ENCODE measurements at regions not wholly inside any gene's neighbourhood (a gene's known extent, or its start where the extent isn't known, plus 50 kb on each side); places are given as distances from the start of the nearest gene placed in this dataset.

DNA sequence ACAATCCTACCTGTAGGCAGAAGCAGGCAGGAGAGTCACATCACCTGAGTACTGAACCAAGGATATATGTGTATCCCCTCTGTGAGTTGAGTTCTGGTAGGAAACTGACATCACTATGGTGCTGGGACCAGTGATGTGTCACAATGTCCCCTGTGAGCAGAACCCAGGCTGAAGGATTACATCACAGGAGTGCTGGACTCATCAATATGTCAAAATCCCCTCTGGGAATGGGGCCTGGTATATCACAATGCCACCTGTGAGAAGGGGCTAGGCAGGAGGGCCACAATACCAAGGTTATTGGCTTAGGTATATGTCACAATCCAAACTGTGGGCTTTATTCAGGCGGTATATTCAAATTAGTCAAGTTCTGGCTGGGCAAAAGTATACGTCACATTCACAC lies 2098.3 kb downstream of the TP53TG3F start:
- Histone ChIP-seq H3K4me3 (no peak overlapping the region), H3K27ac (no peak overlapping the region), H3K4me1 (no peaks in the 10 kb centered on the region), H3K36me3 (no peaks in the 10 kb centered on the region), H3K27me3 (no peaks in the 10 kb centered on the region), H3K9me3 (peaks cover 0 to 3% (median 0%) of the 10 kb centered on the region in 4 donors)
- TF ChIP-seq EP300 (IDR thresholded peaks at IDR 0.05) (no peak), POLR2AphosphoS5 (IDR thresholded peaks at IDR 0.05) (no peak), POLR2A (IDR thresholded peaks at IDR 0.05) (no peak)
- TF ChIP-seq, protein P1, sequence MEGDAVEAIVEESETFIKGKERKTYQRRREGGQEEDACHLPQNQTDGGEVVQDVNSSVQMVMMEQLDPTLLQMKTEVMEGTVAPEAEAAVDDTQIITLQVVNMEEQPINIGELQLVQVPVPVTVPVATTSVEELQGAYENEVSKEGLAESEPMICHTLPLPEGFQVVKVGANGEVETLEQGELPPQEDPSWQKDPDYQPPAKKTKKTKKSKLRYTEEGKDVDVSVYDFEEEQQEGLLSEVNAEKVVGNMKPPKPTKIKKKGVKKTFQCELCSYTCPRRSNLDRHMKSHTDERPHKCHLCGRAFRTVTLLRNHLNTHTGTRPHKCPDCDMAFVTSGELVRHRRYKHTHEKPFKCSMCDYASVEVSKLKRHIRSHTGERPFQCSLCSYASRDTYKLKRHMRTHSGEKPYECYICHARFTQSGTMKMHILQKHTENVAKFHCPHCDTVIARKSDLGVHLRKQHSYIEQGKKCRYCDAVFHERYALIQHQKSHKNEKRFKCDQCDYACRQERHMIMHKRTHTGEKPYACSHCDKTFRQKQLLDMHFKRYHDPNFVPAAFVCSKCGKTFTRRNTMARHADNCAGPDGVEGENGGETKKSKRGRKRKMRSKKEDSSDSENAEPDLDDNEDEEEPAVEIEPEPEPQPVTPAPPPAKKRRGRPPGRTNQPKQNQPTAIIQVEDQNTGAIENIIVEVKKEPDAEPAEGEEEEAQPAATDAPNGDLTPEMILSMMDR (IDR thresholded peaks at IDR 0.05) = no peak
- no peak for DNase-seq
- WGBS, 2 donors = 58 to 71% methylated on average over 2 of the region's 2 CpGs
- ATAC-seq (ENCODE audit: low FRiP score in 2 of 2) = no peak

DNA sequence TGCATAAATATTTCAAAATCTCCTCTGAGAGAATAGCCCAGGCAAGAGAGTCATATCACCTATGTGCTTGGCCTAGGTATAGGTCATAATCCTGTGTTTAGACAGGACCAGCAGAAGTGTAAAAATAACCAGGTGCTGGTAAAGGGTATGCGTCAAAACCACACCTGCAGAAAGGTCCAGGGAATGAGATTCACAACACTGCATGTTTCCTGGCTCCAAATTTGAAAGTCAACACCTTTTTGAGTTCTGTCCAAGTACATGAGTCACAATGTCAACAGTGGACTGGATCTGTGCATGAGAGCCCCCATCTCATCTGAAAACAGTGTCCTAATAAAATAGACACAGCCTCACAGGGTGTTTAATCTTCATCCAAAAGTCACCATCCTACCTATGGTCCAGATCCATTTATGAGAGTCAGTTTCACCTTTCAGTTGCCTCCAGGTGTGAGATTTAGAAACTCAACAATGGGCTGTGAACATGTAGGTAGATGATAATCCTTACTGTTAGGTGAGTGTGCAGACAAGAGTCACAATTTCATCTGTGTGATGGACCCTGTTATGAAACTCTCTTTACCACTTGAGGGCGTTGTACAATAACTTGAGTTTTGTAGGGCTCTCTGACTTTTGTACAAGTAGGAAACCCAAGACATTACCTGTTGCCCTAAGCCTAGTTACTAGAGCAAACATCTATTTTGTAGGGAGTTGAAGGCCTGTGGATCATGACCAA lies 2100.7 kb downstream of the TP53TG3F start:
- H3K4me3 ChIP-seq = no peak overlapping the region
- no peaks in the 10 kb centered on the region for H3K36me3 ChIP-seq
- no peak overlapping the region for H3K27ac ChIP-seq
- no peak for TF ChIP-seq POLR2A (IDR thresholded peaks at IDR 0.05)
- TF ChIP-seq, protein P1 (IDR thresholded peaks at IDR 0.05) = no peak
- TF ChIP-seq EP300 (IDR thresholded peaks at IDR 0.05) = no peak
- TF ChIP-seq POLR2AphosphoS5 (IDR thresholded peaks at IDR 0.05) = no peak
- ATAC-seq (ENCODE audit: low FRiP score in 2 of 2) = no peak
- H3K27me3 ChIP-seq = no peaks in the 10 kb centered on the region
- no peak for DNase-seq
- H3K9me3 ChIP-seq = no peaks in the 10 kb centered on the region
- H3K4me1 ChIP-seq = no peaks in the 10 kb centered on the region
- WGBS, 2 donors = 55 to 61% methylated on average over 2 of the region's 2 CpGs

DNA sequence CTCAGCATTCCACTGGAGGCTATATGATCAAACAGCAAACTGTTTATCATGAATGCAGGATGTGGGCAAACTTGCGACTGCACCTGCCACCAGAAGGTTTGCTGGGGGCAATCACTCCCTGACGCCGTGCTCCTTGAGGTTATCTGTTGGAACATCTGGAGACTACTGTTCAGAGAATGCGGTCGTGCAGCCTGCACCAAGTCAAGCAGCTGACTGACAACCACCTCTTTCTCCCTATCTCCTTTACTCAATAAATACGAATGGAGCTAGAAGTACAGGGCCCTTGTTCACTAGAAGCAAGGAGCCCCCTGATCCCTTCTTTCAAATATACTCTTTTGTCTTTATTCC lies 2101.2 kb downstream of the TP53TG3F start:
- Histone ChIP-seq H3K36me3 (no peaks in the 10 kb centered on the region), H3K4me3 (no peak overlapping the region), H3K27ac (no peak overlapping the region), H3K27me3 (no peaks in the 10 kb centered on the region), H3K4me1 (no peaks in the 10 kb centered on the region), H3K9me3 (peaks cover 0 to 4% (median 0%) of the 10 kb centered on the region in 4 donors)
- TF ChIP-seq POLR2AphosphoS5 (IDR thresholded peaks at IDR 0.05) = no peak
- TF ChIP-seq POLR2A (IDR thresholded peaks at IDR 0.05) = no peak
- DNase-seq (no peak), ATAC-seq (ENCODE audit: low FRiP score in 2 of 2) (no peak)
- 61 to 75% methylated on average over 3 to 6 of the region's 6 CpGs for WGBS, 2 donors

DNA sequence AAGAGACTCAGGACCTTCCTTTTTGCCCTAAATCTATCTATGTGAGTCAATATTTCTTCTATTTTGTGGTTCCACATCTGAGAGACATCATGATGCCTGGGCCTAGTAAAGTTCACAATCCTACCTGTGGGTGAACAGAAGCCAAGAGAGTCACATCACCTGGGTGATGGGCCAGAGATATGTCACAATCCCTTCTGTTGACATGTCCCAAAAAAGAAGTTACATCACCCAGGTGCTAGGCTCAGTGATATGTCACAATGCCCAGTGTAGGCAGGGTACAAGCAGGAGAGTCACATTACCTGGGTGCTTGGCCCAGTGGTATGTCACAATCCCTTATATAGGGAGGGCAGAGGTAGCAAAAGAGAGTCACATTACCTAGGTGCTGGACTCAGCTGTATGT lies 2101.9 kb downstream of the TP53TG3F start:
- Histone ChIP-seq H3K36me3 (no peaks in the 10 kb centered on the region), H3K9me3 (peaks cover 0 to 5% (median 0%) of the 10 kb centered on the region in 4 donors)
- no peak for ATAC-seq (ENCODE audit: low FRiP score in 2 of 2)

DNA sequence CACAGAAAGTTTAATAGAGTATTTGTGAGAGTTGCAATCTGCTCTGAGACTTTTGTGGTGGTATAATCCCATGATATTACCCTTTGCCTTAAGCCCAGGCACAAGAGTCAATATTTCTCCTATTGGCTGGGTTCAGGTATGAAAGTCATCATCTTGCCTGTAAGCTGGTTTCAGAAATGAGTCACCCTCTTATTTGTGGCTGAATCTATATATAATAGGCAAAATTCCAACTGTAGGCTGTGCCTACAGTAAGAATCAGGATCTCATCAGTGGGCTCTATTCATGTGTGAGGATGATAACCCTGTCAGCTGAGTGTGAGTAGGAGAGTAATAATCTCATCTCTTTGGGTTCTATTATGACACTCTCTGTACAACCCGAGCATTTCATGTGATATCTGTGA lies 2103.1 kb downstream of the TP53TG3F start:
- DNase-seq (no peak), ATAC-seq (ENCODE audit: low FRiP score in 2 of 2) (no peak)
- no peak overlapping the region for H3K27ac ChIP-seq
- H3K4me3 ChIP-seq = no peak overlapping the region
- H3K36me3 ChIP-seq = no peaks in the 10 kb centered on the region
- TF ChIP-seq, protein P1 (IDR thresholded peaks at IDR 0.05) = no peak
- no peak for TF ChIP-seq EP300 (IDR thresholded peaks at IDR 0.05)
- no peak for TF ChIP-seq POLR2AphosphoS5 (IDR thresholded peaks at IDR 0.05)
- no peak for TF ChIP-seq POLR2A (IDR thresholded peaks at IDR 0.05)
- 28 to 38% methylated on average over 1 of the region's 1 CpG for WGBS, 2 donors
- H3K4me1 ChIP-seq = no peaks in the 10 kb centered on the region
- peaks cover 0 to 5% (median 0%) of the 10 kb centered on the region in 4 donors for H3K9me3 ChIP-seq
- H3K27me3 ChIP-seq = no peaks in the 10 kb centered on the region

More for the DNA sequence above, 2101.9 kb downstream of the TP53TG3F start:
- Histone ChIP-seq H3K4me3 (no peak overlapping the region), H3K4me1 (no peaks in the 10 kb centered on the region), H3K27ac (no peak overlapping the region), H3K27me3 (no peaks in the 10 kb centered on the region)
- TF ChIP-seq POLR2AphosphoS5 (IDR thresholded peaks at IDR 0.05) (no peak), EP300 (IDR thresholded peaks at IDR 0.05) (no peak), POLR2A (IDR thresholded peaks at IDR 0.05) (no peak)
- TF ChIP-seq, protein P1 (IDR thresholded peaks at IDR 0.05) = no peak
- no peak for DNase-seq
